ENCODE measurements at regions not wholly inside any gene's neighbourhood (a gene's known extent, or its start where the extent isn't known, plus 50 kb on each side); places are given as distances from the start of the nearest gene placed in this dataset.

GRCh38 chr6:19270616-19271015, 566.6 kb upstream of the ID4 start:
- DNase-seq = no peak

- DNase-seq = no peak
Measured at GRCh38 chr6:19279273-19279684, 557.9 kb upstream of the ID4 start.

- no peak for DNase-seq
Measured at GRCh38 chr6:19287928-19288327, 549.2 kb upstream of the ID4 start.

- no peak for DNase-seq
Measured at GRCh38 chr6:19289457-19289856, 547.7 kb upstream of the ID4 start.

DNA sequence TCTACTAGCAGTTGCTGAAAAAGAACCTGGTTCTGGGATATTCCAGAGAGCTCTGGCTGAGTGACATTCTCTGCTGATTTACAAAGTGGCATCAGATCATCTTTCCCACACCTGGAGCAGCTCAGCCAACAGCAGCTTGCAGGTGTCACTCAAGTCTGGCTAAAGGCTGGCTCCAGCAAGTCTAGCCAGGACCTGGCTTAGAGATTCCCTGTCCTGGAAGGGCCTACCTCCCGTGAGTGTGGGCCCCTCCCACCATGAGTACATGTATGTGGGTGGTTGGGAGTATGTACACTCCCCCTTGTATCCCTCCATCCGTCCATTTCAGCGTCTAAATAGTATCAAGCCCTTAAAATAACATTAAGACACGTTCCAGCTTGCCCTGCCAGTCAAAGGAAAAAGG, 539.3 kb upstream of the ID4 start:
- no peak for DNase-seq

DNA sequence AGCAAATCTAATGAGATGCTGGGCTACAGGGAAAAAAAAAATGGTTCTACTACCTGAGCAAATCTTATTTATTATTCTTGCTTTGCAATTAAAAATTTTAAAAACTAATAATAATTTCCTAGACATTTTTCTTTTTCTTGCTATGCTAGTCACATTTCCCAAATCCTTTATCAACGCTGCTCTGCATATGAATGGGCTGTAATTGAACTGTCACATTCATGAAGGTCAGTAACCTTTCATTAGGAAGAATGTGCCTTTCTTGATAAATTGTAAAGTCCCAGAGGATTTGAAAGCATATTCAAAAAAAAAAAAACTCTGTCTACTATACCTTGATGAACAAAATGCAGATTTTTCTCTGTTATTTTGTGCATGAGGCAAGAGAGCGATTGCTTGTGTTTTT, 538.7 kb upstream of the ID4 start:
- no peak for DNase-seq

- DNase-seq = no peak
Measured at GRCh38 chr6:19299129-19299528, 538.0 kb upstream of the ID4 start.

DNA sequence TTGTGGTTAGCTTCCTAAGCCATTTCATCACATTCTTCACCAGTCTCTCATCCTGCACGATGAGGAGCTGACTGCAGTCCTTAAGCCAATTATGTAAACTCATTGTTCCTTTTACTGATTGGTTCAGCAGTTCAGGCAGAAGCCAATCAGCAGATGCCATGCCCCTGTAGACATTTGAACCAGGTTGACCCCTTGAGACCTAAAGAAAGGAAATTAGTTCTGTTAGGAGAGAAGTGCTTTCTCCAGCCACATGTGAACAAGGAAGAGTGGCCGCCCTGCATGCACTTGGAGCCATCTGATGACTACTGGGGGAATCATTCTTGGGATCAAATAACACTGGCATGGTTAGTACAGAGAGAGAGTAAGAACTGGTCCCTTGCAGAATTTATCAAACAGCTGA, 535.2 kb upstream of the ID4 start:
- DNase-seq = no peak

DNA sequence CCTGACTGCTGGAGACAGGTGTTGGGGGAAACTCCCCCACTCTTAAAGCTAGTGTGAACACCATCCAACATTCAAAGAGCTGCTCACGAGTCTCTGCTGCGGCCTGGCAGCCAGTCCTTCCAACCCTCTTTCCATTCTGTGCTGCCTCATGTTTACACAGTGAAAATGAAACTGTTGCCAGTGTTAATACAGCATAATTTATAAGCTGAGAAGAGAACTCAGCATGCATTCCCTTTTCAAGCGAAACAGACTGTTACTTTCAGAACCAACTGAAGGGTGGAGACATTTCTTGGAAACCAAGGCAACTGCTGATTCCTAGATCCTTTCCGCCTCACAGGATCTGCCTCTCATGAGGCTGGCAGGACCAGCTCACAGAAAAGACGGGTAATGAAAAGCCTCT, 533.8 kb upstream of the ID4 start:
- no peak for DNase-seq

DNA sequence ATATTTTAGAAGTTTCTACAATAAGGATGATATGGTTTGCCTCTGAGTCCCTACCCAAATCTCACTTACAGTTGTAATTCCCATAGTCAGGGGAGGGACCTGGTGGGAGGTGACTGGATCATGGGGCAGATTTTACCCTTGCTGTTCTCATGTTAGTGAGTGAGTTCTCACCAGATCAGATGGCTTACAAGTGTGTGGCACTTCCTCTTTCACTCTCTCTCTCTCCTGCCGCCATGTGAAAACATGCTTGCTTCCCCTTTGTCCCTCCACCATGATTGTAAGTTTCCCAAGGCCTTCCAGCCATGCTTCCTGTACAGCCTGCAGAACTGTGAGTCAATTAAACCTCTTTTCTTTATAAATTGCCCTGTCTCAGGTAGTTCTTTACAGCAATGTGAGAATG, 527.5 kb upstream of the ID4 start:
- no peak for DNase-seq

DNA sequence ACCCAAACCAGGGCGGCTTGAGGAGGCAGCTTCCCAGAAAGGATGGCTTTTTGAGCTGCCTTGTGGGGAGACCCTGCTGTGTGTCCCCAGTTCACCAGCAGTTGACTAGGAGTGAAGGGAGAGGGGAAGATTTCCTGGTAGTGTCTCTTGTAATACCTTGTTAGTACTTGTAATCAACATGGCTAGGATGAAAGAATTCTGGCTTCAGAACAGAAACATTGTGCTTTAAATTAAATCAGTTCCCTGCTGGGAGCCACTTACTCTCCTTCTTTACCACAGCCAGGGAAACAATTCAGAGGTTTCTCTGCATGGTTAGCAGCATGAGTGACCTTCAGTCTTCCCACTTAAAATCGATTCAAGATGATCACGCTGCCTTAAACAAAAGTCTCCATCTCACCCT, 525.4 kb upstream of the ID4 start:
- DNase-seq = no peak

- no peak for DNase-seq
Measured at GRCh38 chr6:19312241-19312978, 524.8 kb upstream of the ID4 start.

DNA sequence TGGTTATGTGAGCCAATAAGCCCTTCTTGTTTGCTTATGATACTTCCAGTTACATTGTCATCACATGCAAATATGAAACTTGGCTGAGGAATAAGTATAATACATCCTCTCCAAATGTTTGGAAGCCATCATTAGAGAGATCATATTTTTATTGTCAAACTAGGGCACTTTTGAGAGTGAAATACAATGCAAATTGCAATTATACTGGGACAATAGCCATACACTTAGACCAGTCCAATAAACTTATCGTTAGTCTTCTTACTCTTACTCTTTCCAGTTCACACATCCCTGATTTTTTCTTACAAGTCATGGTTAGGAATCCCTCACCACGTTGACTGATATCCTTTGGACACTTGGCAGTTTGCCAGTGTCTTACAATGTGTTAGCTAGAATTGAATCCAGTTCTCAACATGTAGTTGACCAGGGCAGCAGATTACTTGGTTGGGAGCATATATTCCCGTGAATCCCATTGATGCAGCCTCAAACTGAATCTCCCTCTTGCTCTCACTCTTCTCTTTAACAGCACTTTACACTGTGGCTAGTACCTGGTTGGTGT, 519.7 kb upstream of the ID4 start:
- DNase-seq = no peak

- DNase-seq = no peak
Measured at GRCh38 chr6:19319005-19319404, 518.2 kb upstream of the ID4 start.

DNA sequence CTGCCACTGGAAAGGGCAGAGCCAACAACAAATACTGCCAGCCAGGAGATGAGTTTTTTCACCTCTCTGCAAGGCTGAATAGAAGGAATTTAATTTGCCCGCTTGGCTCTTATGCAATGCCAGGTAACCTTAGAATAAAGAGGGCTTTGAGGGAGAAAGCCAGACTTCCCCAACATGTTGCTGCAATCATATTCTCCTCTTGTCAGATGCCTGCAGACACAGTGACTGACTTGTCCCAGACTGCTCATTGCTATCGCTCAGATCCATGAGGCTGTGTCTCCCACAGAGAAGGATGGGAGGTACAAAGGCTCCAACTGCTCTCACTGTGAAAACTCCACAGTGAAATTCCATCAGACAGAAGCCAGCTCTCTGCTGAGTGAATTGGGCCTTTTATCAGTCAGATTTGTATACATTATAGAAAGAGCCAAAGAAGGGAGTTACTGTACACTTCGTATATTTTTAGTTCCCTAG, 517.0 kb upstream of the ID4 start:
- DNase-seq = no peak

DNA sequence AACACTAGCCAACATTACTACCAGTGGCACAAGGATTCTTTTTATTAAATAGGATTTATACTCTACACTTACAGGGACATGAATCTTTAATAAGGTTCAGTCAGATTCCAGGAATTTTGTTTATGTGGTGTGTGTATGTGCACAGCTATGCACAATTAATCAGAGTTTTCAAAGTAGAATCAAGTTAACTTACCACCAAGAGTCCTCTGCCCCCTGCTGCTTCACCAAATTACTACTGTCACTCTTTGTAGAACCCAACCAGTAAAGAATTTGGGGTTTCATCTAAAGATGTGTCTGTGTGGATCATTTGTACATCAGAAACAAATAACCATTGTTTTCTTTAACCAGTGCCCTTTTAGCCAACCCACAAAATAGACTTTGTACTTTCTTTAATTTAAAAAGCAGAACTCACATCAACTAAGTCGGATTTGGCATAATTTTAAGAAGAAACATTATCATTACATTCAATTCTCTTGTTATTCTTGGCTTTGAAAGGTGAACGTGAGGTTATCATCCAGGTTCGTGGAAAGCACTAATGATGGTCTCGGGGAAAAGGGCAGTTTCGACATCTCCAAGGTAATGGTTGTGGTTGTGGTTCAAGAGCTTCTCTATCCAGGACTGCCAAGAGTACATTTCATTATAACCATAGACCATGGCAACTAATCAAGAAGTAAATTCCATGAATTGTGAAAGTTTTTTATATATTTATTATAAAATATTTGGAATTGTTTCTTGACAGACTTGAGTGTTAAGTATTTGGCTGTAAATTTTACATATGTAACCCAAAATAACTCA, 514.3 kb upstream of the ID4 start:
- DNase-seq = no peak

DNA sequence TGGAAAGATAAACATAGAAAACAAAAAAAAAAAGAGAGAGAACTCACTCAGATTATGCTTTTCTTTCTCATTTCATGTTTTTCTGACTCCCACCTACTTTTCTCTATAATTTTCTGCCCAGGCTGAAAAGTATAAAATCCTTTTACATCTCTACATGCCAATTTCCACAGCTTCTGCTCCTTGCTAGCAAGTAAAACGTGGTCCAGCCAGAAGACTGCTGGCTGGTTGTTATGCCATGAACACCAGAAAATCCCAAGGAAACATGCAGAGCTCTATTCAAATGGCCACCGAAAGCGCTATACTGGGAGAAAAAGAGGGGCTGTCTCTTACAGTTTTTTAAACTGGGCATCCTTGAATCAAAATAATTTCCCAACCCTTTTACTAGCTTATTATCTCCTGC, 512.8 kb upstream of the ID4 start:
- no peak for DNase-seq

DNA sequence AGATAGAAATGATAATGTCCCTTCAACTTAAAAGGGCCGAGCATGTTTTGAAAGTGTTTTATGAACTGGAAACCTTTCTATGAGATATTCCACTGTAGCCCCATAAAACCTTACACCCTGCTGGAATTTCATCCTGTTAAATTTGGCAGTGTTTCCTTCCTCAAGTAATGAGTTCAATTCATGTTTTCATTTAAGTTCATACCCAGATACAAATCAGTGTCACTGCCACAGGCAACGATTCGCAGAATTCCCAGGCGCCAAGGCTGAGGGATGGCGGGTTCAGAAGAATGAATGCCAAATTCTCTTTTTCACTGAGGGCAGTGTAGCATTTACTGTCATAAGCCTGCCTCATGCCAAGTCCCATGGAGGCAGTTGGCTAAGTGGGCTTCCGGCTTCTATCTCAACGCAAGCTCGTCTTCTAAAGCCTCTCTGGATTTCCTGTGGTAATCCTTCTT, 511.8 kb upstream of the ID4 start:
- no peak for DNase-seq

DNA sequence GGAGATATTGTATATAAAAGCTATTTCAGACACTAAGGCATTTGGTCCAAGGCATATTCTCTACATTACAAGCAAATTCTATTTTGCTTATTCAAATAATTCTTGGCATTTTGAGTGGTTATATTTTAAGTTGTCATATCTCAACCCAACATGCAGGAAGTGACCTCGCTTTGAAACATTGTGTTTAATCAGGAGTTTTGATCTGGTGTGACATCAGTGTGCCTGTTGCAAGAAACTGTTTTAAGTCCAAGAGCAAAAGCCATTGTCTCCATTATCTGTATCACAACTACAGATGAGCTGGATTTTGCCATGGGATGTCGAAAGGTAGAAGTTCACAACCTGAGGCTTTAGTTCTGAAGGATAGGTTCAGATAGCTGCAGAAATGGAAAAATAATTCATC, 509.9 kb upstream of the ID4 start:
- DNase-seq = no peak

- DNase-seq = no peak
Measured at GRCh38 chr6:19327661-19328060, 509.5 kb upstream of the ID4 start.

DNA sequence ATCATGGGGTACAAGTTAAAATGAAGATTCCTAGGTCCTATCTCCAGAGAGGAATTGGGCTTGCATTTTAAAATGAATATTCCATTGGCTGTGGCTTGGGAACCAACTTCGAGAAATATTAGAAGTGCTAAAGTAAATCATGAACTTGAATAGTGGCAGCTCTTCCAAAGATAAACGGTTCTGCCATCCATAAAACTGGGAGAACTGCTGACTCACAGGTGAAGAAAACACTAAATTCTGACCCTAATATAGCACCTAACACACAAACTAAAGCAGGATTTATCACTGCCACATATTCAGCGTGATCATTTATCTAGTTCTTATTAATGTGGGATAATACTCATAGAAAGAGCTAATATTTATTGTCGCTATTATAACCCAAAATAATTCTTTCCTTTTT, 508.1 kb upstream of the ID4 start:
- no peak for DNase-seq

- DNase-seq = no peak
Measured at GRCh38 chr6:19331089-19331488, 506.1 kb upstream of the ID4 start.

DNA sequence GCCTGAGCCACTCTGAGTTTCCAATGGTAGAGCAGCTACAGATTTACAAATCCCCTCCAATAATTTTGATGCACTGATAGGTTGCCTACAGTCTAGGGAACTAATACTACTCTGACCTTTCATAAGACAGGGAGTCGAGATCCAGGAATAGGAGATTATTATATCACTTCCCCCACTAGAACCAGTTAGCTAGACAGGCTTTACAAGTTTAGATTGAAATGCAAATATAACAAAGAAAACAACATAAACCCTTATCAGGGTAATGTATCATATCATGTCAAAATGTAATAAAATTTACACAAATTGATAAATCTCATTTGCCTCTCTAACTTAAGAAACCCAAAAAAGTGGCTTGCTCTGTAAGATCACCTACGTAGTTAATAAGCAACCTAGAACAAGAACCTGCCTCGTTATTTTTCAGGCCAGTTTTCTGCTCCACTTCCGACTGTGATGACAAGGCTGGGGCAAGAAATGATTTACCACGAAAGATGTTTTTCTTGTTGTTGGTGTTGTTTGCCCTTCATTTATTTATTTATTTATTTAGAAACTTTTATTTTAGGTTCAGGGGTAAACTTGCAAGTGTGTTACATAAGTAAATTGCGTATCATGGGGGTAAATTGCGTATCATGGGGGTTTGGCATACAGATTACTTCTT, 504.2 kb upstream of the ID4 start:
- no peak for DNase-seq

GRCh38 chr6:19333936-19334335, 503.2 kb upstream of the ID4 start:
- no peak for DNase-seq
